GM18873 (cell line): ENCODE measurements at regions not wholly inside any gene's neighbourhood (a gene's known extent, or its start where the extent isn't known, plus 50 kb on each side); places are given as distances from the start of the nearest gene placed in this dataset.

Experiments
- ATAC-seq: cut with Tn5 transposase; IDR thresholded peaks from one replicate; pipeline ENCODE4 v1.9.1; 2021; ENCODE audit warnings: mild to moderate bottlenecking, moderate library complexity, moderate number of reproducible peaks; ENCODE audit not compliant: unreplicated experiment, low FRiP score

DNA sequence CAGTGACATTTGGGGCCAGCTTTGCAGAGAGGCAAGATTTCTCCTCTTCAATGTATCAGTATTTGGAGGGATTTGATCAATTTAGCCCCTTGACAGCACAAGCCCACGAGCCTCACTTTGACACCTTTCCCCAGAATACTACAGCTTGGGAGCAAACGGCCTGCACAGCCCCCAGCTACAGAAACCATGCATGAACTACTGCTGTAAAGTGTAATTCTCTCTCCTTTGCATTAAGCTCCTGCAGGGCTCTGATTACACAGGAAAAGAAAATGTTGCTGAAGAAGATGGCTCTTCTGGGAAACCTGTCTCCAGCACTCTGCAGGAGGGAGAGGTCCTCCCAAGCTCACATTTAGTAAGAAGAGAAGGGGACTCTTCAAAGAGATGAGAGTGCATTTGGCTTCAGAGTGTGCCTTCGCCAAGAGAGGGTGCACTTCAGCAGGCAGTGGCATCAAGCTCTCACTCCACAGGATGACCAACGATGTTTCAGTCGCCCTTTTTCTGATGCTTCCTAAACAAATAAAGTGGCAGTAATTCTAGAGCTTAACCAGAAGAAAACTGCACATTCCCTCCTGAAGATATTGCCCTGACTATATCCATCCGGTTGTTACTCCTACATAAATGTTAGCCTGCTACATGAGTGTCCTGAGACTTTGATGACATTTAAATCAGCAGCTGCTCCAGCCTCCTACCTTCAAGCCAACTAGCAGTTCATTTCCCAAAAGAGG lies 272.2 kb downstream of the AUH start:
- no peak for ATAC-seq

DNA sequence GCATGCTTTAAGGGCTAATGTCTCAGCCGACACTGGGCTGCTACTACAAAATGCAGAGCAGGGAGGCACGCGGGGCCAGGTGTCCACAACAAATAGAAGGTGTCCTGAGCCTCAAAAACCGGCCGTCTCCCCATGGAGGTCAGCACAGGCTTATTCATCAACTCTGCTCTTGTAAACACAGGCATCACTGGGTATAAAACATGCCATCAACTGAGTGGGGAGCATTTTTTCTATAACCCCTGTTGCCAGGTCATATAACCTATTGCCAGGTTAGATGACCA lies 271.6 kb downstream of the AUH start:
- ATAC-seq, result no peak

DNA sequence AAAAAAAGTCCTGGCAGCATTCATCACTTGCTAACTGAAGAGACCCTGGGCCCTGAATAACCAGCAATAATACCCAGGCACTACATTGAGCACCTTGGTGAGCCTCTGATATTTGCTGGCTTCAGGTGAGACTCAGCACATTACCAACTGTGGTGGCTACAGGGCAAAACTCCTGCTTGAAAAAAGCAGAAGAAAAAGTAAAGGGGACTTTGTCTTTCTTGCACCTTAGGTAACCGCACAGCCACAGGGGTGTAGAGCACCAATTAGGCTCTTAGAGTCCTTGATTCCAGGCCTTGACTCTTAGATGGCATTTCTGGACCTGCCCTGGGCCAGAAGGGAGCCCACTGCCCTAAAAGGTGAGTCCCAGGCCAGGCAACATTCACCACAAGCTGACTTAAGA lies 269.5 kb downstream of the AUH start:
- ATAC-seq, result no peak

DNA sequence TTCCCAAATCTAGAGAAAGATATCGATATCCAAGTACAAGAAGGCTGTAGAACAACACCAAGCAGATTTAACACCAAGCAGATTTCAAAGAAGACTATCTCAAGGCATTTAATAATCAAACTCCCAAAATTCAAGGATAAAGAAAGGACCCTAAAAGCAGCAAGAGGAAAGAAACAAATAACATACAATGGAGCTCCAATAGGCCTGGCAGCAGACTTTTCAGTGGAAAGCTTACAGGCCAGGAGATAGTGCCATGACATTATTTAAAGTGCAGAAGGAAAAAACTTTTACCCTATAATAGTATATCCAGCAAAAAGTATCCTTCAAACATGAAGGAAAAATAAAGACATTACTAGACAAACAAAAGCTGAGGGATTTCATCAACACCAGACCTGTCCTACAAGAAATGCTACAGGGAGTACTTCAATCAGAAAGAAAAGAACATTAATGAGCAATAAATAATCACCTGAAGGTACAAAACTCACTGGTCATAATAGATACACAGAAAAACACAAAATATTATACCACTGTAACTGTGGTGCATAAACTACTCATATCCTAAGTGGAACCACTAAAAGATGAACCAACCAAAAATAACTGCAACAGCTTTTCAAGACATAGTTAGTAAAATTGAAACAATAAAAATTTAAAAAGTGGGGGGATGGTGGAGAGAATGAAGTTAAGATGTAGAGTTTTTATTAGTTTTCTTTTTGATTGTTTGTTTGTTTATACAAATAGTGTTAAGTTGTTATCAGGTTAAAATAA lies 267.2 kb downstream of the AUH start:
- no peak for ATAC-seq

GRCh38 chr9:91098203-91098850 lies 263.4 kb downstream of the AUH start:
- no peak for ATAC-seq

- ATAC-seq, result no peak
Measured at GRCh38 chr9:91099436-91099835, 262.3 kb downstream of the AUH start.

- ATAC-seq, result no peak
Measured at GRCh38 chr9:91100878-91101450, 260.8 kb downstream of the AUH start.

DNA sequence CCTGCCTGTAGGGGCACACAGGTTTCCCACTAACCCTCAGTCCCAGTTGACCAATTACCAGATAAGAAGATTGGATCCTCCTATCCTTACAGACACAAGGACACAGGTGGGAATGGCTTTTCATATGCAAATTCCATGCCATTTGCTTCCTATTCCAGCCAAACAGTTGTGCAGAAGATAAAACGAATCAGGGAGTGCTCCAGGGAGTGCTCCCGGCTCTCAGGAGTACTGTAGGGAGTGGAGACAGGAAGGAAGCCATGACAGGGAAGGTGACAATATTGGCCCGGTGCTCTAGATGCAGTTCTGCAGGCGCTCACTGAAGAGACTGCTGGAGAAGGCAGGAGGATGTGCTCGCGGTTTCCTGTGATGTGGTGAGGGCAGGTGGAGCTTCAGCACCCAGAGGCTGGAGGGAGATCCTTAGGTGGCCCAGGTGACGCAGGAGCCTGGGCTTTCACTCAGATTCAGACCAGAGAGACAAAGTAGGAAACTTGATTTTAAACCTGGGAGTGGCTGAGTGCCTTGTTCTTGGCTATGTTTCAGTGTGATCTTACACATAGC lies 260.0 kb downstream of the AUH start:
- ATAC-seq, result no peak

DNA sequence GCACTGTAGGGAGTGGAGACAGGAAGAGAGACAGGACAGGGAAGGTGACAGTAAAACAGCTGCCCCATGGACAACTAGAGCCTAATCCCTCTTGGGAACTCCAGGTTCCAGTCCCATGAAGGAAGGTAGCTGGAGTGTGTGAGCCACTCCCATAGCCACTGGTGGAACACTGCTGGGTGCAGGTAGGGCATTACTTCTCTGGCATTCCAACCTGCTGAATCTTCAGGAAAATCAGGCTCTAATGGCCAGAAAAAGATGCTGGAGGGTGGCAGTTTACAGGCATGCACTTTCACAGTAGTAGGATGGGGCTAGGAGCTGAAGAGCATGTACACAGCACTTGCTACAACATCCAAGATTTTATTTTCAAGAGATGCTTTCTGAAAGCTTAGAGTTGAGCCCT lies 259.4 kb downstream of the AUH start:
- ATAC-seq, result no peak

DNA sequence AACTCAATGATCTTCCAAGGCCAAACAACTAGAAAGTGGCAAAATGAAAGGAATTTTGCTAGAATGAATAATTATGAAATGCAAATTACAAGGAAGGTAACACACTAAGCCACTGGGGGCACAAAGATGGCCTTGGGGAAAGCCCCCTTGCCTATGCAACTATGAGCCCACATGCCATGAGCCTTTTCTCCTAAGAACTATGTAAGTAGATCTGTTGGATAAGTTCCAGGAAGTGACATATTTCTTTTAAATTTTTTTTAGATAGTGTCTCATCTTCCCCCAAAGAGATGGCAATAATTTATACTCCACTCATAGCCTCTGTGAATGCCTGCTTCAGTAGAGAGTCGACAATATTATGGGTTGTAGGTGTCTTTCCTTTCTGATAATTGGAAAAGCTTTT lies 257.8 kb downstream of the AUH start:
- ATAC-seq, result no peak

GRCh38 chr9:91106415-91107081 lies 255.2 kb downstream of the AUH start:
- no peak for ATAC-seq

DNA sequence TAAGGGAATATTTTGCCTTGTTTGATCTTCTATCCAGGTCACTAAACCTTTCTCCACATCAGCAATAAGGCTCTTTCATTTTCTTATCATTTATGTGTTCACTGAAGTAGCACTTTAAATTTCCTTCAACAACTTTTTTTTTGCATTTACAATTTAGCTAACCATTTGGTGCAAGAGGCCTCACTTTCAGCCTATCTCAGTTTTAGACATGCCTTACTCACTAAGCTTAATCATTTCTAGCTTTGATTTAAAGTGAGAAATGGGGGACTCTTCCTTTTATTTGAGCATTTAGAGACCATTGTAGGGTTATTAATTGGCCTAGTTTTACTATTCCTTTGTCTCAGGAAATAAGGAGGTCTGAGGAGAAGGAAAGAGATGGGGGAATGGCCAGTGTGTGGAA lies 250.5 kb downstream of the AUH start:
- ATAC-seq, result no peak

DNA sequence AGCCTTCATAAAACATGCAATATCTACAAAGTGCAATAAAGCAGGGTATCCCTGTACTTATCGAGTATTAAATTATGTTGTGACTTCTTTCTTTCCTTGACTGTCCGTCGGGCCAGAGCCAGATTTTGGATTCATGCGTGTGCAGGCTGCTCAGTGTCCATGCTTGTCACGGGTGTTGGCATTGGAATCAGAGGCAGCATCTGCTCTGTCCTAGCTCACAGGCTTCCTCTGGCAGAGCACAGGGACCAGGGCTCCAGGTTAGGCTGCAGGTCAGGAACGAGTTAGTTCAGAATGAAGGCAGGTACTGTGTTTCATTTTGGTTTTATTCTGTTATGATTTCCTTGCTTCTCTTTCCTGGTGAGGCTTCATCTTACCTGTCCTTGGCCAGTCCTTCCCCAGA lies 249.8 kb downstream of the AUH start:
- ATAC-seq, result no peak

DNA sequence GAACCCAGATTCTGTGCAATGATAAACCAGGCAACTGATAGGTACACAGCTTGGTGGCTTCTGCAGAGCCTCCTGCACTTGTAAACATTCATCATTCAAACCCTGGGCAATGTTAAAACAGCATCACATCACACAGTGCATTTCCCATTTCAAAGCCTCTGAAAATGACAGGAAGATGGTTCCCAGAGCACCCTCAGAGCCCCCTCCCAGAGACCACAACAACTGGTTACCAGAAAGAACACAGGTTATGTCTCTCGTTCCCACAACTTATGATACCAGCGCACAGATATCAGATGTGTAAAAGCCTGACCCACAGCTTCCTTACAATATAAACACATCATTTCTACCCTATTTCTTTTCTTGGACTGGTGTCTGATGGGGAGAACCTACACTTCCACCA lies 248.7 kb downstream of the AUH start:
- no peak for ATAC-seq

GRCh38 chr9:91114450-91114849 lies 247.3 kb downstream of the AUH start:
- no peak for ATAC-seq

GRCh38 chr9:91116211-91116610 lies 245.5 kb downstream of the AUH start:
- ATAC-seq, result no peak

DNA sequence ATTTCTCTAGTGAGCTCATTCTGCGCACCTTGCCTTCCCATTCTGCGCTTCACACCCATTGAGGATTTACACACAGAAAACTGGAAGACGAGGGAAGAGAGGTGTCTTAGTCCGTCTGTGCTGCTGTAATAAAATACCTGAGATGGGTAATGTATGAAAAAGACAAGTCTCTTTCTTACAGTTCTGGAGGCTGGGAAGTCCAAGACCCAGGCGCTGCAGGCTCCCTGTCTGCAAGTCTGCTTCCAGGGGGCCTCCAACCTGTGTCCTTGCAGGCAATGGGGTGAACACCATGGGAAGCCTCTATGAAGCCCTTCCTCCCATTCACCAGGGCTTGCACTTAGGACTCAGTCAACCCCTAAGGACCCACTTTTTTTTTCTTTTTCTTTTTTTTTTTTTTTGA lies 245.0 kb downstream of the AUH start:
- no peak for ATAC-seq

GRCh38 chr9:91117474-91117891 lies 244.2 kb downstream of the AUH start:
- ATAC-seq, result no peak

GRCh38 chr9:91117959-91118703 lies 243.6 kb downstream of the AUH start:
- no peak for ATAC-seq

- ATAC-seq, result no peak
Measured at GRCh38 chr9:91118704-91119025, 243.1 kb downstream of the AUH start.
